ENCODE measurements at regions not wholly inside any gene's neighbourhood (a gene's known extent, or its start where the extent isn't known, plus 50 kb on each side); places are given as distances from the start of the nearest gene placed in this dataset.
A peak's percentile ranks its signal among the peaks of the same experiment; 100 is the strongest.
"Not testable (repeated sequence)": the region's sequence is repeated elsewhere in the genome, so short reads cannot be mapped to it uniquely, and the experiment has no call there.

DNA sequence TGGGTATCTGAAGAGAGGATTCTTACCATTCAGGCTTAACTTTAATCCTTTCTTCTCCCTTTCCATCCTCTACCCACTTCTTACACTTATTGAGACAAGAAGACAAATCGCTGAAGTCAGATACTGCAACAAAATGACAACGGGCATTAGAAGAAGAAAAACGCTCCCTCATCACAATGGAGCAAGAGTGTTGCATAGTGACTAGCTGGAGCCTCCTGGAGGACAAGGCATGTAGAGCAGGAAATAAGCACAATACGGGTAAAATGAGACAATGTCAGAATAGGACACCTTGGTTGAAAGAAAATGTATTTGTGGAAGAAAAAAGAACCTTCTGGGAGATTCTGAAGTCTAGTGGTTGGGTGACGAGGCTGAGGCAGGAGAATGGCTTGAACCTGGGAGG is 501.0 kb downstream of the RERGL start:
- peaks cover 9% of the 10 kb centered on the region for H3K9me3 Mint-ChIP-seq
- TF ChIP-seq, protein P1, sequence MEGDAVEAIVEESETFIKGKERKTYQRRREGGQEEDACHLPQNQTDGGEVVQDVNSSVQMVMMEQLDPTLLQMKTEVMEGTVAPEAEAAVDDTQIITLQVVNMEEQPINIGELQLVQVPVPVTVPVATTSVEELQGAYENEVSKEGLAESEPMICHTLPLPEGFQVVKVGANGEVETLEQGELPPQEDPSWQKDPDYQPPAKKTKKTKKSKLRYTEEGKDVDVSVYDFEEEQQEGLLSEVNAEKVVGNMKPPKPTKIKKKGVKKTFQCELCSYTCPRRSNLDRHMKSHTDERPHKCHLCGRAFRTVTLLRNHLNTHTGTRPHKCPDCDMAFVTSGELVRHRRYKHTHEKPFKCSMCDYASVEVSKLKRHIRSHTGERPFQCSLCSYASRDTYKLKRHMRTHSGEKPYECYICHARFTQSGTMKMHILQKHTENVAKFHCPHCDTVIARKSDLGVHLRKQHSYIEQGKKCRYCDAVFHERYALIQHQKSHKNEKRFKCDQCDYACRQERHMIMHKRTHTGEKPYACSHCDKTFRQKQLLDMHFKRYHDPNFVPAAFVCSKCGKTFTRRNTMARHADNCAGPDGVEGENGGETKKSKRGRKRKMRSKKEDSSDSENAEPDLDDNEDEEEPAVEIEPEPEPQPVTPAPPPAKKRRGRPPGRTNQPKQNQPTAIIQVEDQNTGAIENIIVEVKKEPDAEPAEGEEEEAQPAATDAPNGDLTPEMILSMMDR (conservative IDR thresholded peaks at IDR 0.05) = peak; percentile 86
- peak; percentile 22 for DNase-seq (ENCODE audit: low read depth, low spot score)
- H3K4me1 Mint-ChIP-seq = peaks cover 23% of the 10 kb centered on the region
- no peaks in the 10 kb centered on the region for H3K27me3 Mint-ChIP-seq (ENCODE audit: low read depth)
- peak overlapping the region; percentile 65 for H3K27ac Mint-ChIP-seq (ENCODE audit: unreplicated experiment)
- H3K4me3 Mint-ChIP-seq = peak overlapping the region; percentile 54
- peaks cover 3% of the 10 kb centered on the region for H3K36me3 Mint-ChIP-seq (ENCODE audit: low read depth)

- TF ChIP-seq, protein P1 (conservative IDR thresholded peaks at IDR 0.05) = no peak
- Mint-ChIP-seq H3K4me3 (no peak overlapping the region), H3K27me3 (ENCODE audit: low read depth) (no peaks in the 10 kb centered on the region), H3K27ac (ENCODE audit: unreplicated experiment) (no peak overlapping the region), H3K9me3 (peaks cover 3% of the 10 kb centered on the region), H3K4me1 (peaks cover 7% of the 10 kb centered on the region), H3K36me3 (ENCODE audit: low read depth) (peaks cover 3% of the 10 kb centered on the region)
- no peak for DNase-seq (ENCODE audit: low read depth, low spot score)
Observed at GRCh38 chr12:17579205-17580026, 510.6 kb downstream of the RERGL start.

DNA sequence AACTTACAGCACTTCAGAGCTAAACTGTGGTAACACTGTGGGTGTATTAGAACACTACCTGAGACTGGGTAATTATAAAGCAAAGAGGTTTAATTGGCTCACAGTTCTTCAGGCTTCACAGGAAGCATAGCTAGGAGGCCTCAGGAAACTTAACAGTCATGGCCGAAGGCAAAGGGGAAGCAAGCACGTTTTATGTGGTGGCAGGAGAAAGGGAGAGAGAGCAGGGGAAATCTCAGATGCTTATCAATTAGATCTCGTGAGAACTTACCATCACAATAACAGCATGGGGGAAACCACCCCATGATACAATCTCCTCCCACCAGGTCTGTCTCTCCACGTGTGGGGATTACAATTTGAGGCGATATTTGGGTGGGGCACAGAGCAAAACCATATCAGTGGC is 512.6 kb downstream of the RERGL start:
- no peak for DNase-seq (ENCODE audit: low read depth, low spot score)
- Mint-ChIP-seq H3K27ac (ENCODE audit: unreplicated experiment) (no peak overlapping the region), H3K9me3 (no peaks in the 10 kb centered on the region), H3K36me3 (ENCODE audit: low read depth) (no peaks in the 10 kb centered on the region), H3K4me1 (peaks cover 7% of the 10 kb centered on the region), H3K27me3 (ENCODE audit: low read depth) (no peaks in the 10 kb centered on the region), H3K4me3 (no peak overlapping the region)
- TF ChIP-seq, protein P1 (conservative IDR thresholded peaks at IDR 0.05) = no peak

DNA sequence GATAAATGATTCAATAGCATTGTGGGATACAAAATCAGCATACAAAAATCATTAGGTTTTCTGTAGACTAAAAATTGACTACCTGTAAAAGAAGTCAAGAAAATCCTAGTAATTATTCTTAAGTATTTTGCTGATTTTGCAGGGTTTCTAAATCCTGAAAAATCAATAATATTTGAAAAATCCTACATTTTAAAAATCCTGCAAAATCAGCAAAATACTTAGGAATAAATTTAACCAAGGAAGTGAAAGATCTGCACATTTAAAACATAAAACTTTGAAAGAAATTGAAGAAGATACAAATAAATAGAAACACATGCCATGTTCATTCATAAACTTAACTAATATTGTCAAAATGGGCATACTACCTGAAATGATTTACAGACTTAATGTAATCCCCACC is 517.7 kb downstream of the RERGL start:
- no peaks in the 10 kb centered on the region for H3K4me1 Mint-ChIP-seq
- no peaks in the 10 kb centered on the region for H3K27me3 Mint-ChIP-seq (ENCODE audit: low read depth)
- no peaks in the 10 kb centered on the region for H3K9me3 Mint-ChIP-seq
- TF ChIP-seq, protein P1 (conservative IDR thresholded peaks at IDR 0.05) = no peak
- H3K36me3 Mint-ChIP-seq (ENCODE audit: low read depth) = no peaks in the 10 kb centered on the region
- H3K27ac Mint-ChIP-seq (ENCODE audit: unreplicated experiment) = no peak overlapping the region
- H3K4me3 Mint-ChIP-seq = no peak overlapping the region
- no peak for DNase-seq (ENCODE audit: low read depth, low spot score)

DNA sequence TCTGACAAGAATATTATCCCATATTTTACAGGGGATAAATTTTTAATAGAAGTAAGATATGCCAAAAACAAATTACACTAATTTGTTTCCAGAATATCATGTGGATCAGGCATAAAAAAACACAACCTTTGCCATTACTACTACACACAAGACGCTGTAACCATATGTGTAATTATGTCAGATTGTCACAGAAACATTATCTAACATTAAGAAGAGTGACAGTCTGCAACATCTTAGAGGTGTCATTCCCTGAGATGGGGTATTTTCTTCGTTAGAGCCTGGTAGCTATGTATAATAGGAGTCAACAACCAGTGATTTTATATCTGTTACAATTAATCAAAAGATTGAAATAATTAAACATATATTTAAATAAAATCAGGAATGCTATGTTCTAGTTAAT is 518.9 kb downstream of the RERGL start:
- Mint-ChIP-seq H3K27me3 (ENCODE audit: low read depth) (no peaks in the 10 kb centered on the region), H3K4me3 (no peak overlapping the region), H3K4me1 (no peaks in the 10 kb centered on the region), H3K27ac (ENCODE audit: unreplicated experiment) (no peak overlapping the region), H3K36me3 (ENCODE audit: low read depth) (no peaks in the 10 kb centered on the region), H3K9me3 (no peaks in the 10 kb centered on the region)
- no peak for DNase-seq (ENCODE audit: low read depth, low spot score)
- TF ChIP-seq, protein P1 (conservative IDR thresholded peaks at IDR 0.05) = no peak

GRCh38 chr12:17564630-17565029 is 525.4 kb downstream of the RERGL start:
- H3K4me3 Mint-ChIP-seq; H3K4me1 Mint-ChIP-seq; H3K27me3 Mint-ChIP-seq (ENCODE audit: low read depth); H3K27ac Mint-ChIP-seq (ENCODE audit: unreplicated experiment); DNase-seq (ENCODE audit: low read depth, low spot score); H3K9me3 Mint-ChIP-seq: not testable (repeated sequence)
- H3K36me3 Mint-ChIP-seq (ENCODE audit: low read depth) = peaks cover 12% of the 10 kb centered on the region
